H1 (cell line): ENCODE measurements at regions not wholly inside any gene's neighbourhood (a gene's known extent, or its start where the extent isn't known, plus 50 kb on each side); places are given as distances from the start of the nearest gene placed in this dataset.

ENCODE experiments used
- EZH2 ChIP-seq: fragments of 200-600 bp; sonication (generic); IDR thresholded peaks from 2 replicates; pipeline ENCODE4 v1.7.1; 2012; ENCODE audit warnings: low read depth, mild to moderate bottlenecking, moderate library complexity, low read length, inconsistent platforms; ENCODE audit not compliant: severe bottlenecking
- FOSL1 ChIP-seq: IDR thresholded peaks from 2 replicates; pipeline ENCODE4 v1.6.1; 2011; ENCODE audit warnings: mild to moderate bottlenecking, low read depth, low read length, moderate library complexity; ENCODE audit not compliant: insufficient read depth
- JUN ChIP-seq: IDR thresholded peaks from 2 replicates; pipeline ENCODE4 v1.6.1; 2011; ENCODE audit warnings: low read depth, mild to moderate bottlenecking, improper control_type of control experiment, low read length
- POLR2A ChIP-seq, 2 experiments: IDR thresholded peaks; 1 replicate in 1 of 2; 2 replicates in 1 of 2; pipeline ENCODE4 v1.6.1; 2011; ENCODE audit warnings: low read depth in 2 of 2, low read length in 2 of 2, mild to moderate bottlenecking in 2 of 2; ENCODE audit errors: control extremely low read depth in 1 of 2
- POLR2AphosphoS5 ChIP-seq: IDR thresholded peaks from 2 replicates; pipeline ENCODE4 v1.6.1; 2011; ENCODE audit warnings: low read depth, low read length
- TEAD4 ChIP-seq: IDR thresholded peaks from 2 replicates; pipeline ENCODE4 v1.6.1; 2012; ENCODE audit warnings: low read depth, low read length, inconsistent platforms, mixed read lengths
- TF ChIP-seq, protein P1 (sequence below), 3 experiments: IDR thresholded peaks; 1 replicate in 2 of 3; 2 replicates in 1 of 3; pipeline versions ENCODE4 v1.5.1 to v1.6.1; 2011; ENCODE audit warnings: low read length in 3 of 3, mild to moderate bottlenecking in 3 of 3, inconsistent platforms in 2 of 3, low read depth in 1 of 3, moderate library complexity in 1 of 3; ENCODE audit not compliant: insufficient read depth in 1 of 3; ENCODE audit errors: control extremely low read depth in 1 of 3

GRCh38 chr18:77995593-77995992, 745.9 kb downstream of the GALR1 start:
- TF ChIP-seq POLR2AphosphoS5 (no peak), EZH2 (no peak), FOSL1 (no peak), TEAD4 (no peak), POLR2A (IDR thresholded peaks at IDR 0.05; ENCODE audit: control extremely low read depth in 1 of 2, low read depth in 2 of 2, low read length in 2 of 2) (no peak), JUN (no peak)
- TF ChIP-seq, protein P1, sequence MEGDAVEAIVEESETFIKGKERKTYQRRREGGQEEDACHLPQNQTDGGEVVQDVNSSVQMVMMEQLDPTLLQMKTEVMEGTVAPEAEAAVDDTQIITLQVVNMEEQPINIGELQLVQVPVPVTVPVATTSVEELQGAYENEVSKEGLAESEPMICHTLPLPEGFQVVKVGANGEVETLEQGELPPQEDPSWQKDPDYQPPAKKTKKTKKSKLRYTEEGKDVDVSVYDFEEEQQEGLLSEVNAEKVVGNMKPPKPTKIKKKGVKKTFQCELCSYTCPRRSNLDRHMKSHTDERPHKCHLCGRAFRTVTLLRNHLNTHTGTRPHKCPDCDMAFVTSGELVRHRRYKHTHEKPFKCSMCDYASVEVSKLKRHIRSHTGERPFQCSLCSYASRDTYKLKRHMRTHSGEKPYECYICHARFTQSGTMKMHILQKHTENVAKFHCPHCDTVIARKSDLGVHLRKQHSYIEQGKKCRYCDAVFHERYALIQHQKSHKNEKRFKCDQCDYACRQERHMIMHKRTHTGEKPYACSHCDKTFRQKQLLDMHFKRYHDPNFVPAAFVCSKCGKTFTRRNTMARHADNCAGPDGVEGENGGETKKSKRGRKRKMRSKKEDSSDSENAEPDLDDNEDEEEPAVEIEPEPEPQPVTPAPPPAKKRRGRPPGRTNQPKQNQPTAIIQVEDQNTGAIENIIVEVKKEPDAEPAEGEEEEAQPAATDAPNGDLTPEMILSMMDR (IDR thresholded peaks at IDR 0.05; ENCODE audit: control extremely low read depth in 1 of 3, insufficient read depth in 1 of 3, low read depth in 1 of 3, low read length in 3 of 3): no peak
